GM23338 (cell line): ENCODE measurements at regions not wholly inside any gene's neighbourhood (a gene's known extent, or its start where the extent isn't known, plus 50 kb on each side); places are given as distances from the start of the nearest gene placed in this dataset.
A peak's percentile ranks its signal among the peaks of the same experiment; 100 is the strongest.

Experiments used
- ATAC-seq: fragments of 200-7000 bp; cut with Tn5 transposase; 3 replicates; pipeline ENCODE4 v1.9.1; 2020
- DNase-seq: peaks from one replicate; pipeline ENCODE4 v3.0.0-alpha.2; 2015; ENCODE audit warnings: low spot score
- H2AFZ ChIP-seq: fragments of 200-600 bp; sonication (generic); 2 replicates; pipeline ENCODE4 v1.8.0; 2016; ENCODE audit warnings: antibody characterized with exemption, mild to moderate bottlenecking, moderate library complexity
- H3F3A ChIP-seq: fragments of 200-600 bp; sonication (generic); replicated peaks from 2 replicates; pipeline ENCODE4 v1.8.0; 2017; ENCODE audit warnings: antibody characterized with exemption, mixed run types, low read depth
- H3K27ac ChIP-seq: fragments of 200-600 bp; sonication (generic); 2 replicates; pipeline ENCODE4 v1.6.1; 2016; ENCODE audit warnings: low read depth
- H3K27me3 ChIP-seq: fragments of 200-600 bp; sonication (generic); 2 replicates; pipeline ENCODE4 v1.8.0; 2016; ENCODE audit warnings: mild to moderate bottlenecking, mixed run types, moderate library complexity; ENCODE audit not compliant: insufficient read depth
- H3K36me3 ChIP-seq: fragments of 200-600 bp; sonication (generic); 2 replicates; pipeline ENCODE4 v1.8.0; 2016; ENCODE audit warnings: mild to moderate bottlenecking; ENCODE audit not compliant: insufficient read depth
- H3K4me1 ChIP-seq: fragments of 200-600 bp; sonication (generic); 2 replicates; pipeline ENCODE4 v1.8.0; 2016; ENCODE audit warnings: mild to moderate bottlenecking, moderate library complexity; ENCODE audit not compliant: insufficient read depth
- H3K4me2 ChIP-seq: fragments of 200-600 bp; sonication (generic); 2 replicates; pipeline ENCODE4 v1.7.1; 2017; ENCODE audit warnings: mixed run types
- H3K4me3 ChIP-seq: fragments of 200-600 bp; sonication (generic); 2 replicates; pipeline ENCODE4 v1.6.1; 2016; ENCODE audit warnings: mixed run types
- H3K79me2 ChIP-seq: fragments of 200-600 bp; sonication (generic); replicated peaks from 2 replicates; pipeline ENCODE4 v1.8.0; 2017; ENCODE audit warnings: mild to moderate bottlenecking; ENCODE audit not compliant: insufficient read depth
- H3K9me2 ChIP-seq: fragments of 200-600 bp; sonication (generic); 2 replicates; pipeline ENCODE4 v1.8.0; 2017; ENCODE audit not compliant: insufficient read depth
- H4K20me1 ChIP-seq: fragments of 200-600 bp; sonication (generic); replicated peaks from 2 replicates; pipeline ENCODE4 v1.8.0; 2017; ENCODE audit warnings: mild to moderate bottlenecking; ENCODE audit not compliant: insufficient read depth
- H3K27ac Mint-ChIP-seq: 2 replicates; pipeline ENCODE4 v1.8.0; 2020; ENCODE audit warnings: inconsistent platforms, mild to moderate bottlenecking, moderate library complexity, mixed read lengths
- H3K27me3 Mint-ChIP-seq: 3 replicates; pipeline ENCODE4 v1.8.0; 2022; ENCODE audit warnings: low read depth, mild to moderate bottlenecking, moderate library complexity, mixed read lengths, inconsistent platforms; ENCODE audit not compliant: insufficient read depth, poor library complexity
- H3K36me3 Mint-ChIP-seq: 3 replicates; pipeline ENCODE4 v1.8.0; 2021; ENCODE audit warnings: low read depth, mild to moderate bottlenecking, inconsistent platforms, moderate library complexity, mixed read lengths
- H3K4me1 Mint-ChIP-seq: 3 replicates; pipeline ENCODE4 v1.8.0; 2020; ENCODE audit warnings: mild to moderate bottlenecking, inconsistent platforms, mixed read lengths
- H3K4me3 Mint-ChIP-seq: 3 replicates; pipeline ENCODE4 v1.8.0; 2021; ENCODE audit warnings: moderate library complexity, mild to moderate bottlenecking, inconsistent platforms, mixed read lengths
- H3K9me3 Mint-ChIP-seq: 3 replicates; pipeline ENCODE4 v1.8.0; 2020; ENCODE audit warnings: moderate library complexity, mild to moderate bottlenecking, inconsistent platforms, mixed read lengths
- CREB1 ChIP-seq: fragments of 250-450 bp; sonication (Bioruptor Pico); IDR thresholded peaks from 2 replicates; pipeline ENCODE4 v1.5.0; 2020; ENCODE audit warnings: low read depth, mild to moderate bottlenecking, moderate library complexity
- CTCF ChIP-seq, 2 experiments: fragments of 200-600 bp in 1 of 2; sonication (generic) in 1 of 2; conservative IDR thresholded peaks; 2 replicates each; pipeline versions ENCODE4 v1.5.1 to v1.6.1; 2016 to 2017; ENCODE audit warnings: antibody characterized with exemption in 2 of 2, low read depth in 2 of 2, mild to moderate bottlenecking in 2 of 2, moderate library complexity in 1 of 2
- EZH2 ChIP-seq: fragments of 200-600 bp; sonication (generic); IDR thresholded peaks from one replicate; pipeline ENCODE4 v1.8.0; 2017; ENCODE audit warnings: antibody characterized with exemption, mild to moderate bottlenecking, low read depth; ENCODE audit not compliant: unreplicated experiment
- EZH2phosphoT487 ChIP-seq: fragments of 200-600 bp; sonication (generic); IDR thresholded peaks from one replicate; pipeline ENCODE4 v1.8.1; 2018; ENCODE audit warnings: antibody characterized with exemption; ENCODE audit not compliant: unreplicated experiment
- JUNB ChIP-seq: IDR thresholded peaks from one replicate; pipeline ENCODE4 v1.6.1; 2016; ENCODE audit warnings: antibody characterized with exemption; ENCODE audit not compliant: unreplicated experiment
- POLR2AphosphoS5 ChIP-seq: IDR thresholded peaks from 2 replicates; pipeline ENCODE4 v1.6.1; 2016; ENCODE audit warnings: antibody characterized with exemption, low read depth
- REST ChIP-seq: IDR thresholded peaks from one replicate; pipeline ENCODE4 v1.6.1; 2018; ENCODE audit warnings: antibody characterized with exemption; ENCODE audit not compliant: unreplicated experiment
- ZNF114 ChIP-seq: fragments of 250-450 bp; sonication (Bioruptor Pico); IDR thresholded peaks from 2 replicates; pipeline ENCODE4 v1.5.0; 2020; ENCODE audit warnings: mild to moderate bottlenecking, moderate library complexity
- ZNF331 ChIP-seq: fragments of 250-450 bp; sonication (Bioruptor Pico); IDR thresholded peaks from 2 replicates; pipeline ENCODE4 v1.5.0; 2020; ENCODE audit warnings: low read depth, mild to moderate bottlenecking, moderate library complexity
- ZNF462 ChIP-seq: fragments of 250-450 bp; sonication (Bioruptor Pico); IDR thresholded peaks from 2 replicates; pipeline ENCODE4 v1.5.0; 2020; ENCODE audit warnings: mild to moderate bottlenecking, moderate library complexity

- H3K4me1 Mint-ChIP-seq: no peaks in the 10 kb centered on the region
- H3K36me3 ChIP-seq: no peaks in the 10 kb centered on the region
- H3K27ac Mint-ChIP-seq: no peak overlapping the region
- TF ChIP-seq CREB1 (CRISPR knock-in tag) (no peak), EZH2 (no peak), ZNF462 (CRISPR knock-in tag) (no peak), JUNB (no peak), EZH2phosphoT487 (no peak)
- H3K9me3 Mint-ChIP-seq: no peaks in the 10 kb centered on the region
- H3K4me1 ChIP-seq: no peaks in the 10 kb centered on the region
- DNase-seq (peak; percentile 47), ATAC-seq (peak; percentile 79)
- H3K27ac ChIP-seq: no peak overlapping the region
- no peaks in the 10 kb centered on the region for H3K36me3 Mint-ChIP-seq
- H3K4me3 Mint-ChIP-seq: no peak overlapping the region
- H3K4me3 ChIP-seq: no peak overlapping the region
- no peak overlapping the region for H3K4me2 ChIP-seq
- peaks cover 2% of the 10 kb centered on the region for H3K27me3 Mint-ChIP-seq
- H2AFZ ChIP-seq: peak overlapping the region; percentile 21; the same call in 1 of the 2 replicates
- H4K20me1 ChIP-seq: no peaks in the 10 kb centered on the region
- no peaks in the 10 kb centered on the region for H3F3A ChIP-seq
- no peaks in the 10 kb centered on the region for H3K9me2 ChIP-seq
- H3K27me3 ChIP-seq: no peaks in the 10 kb centered on the region
- no peaks in the 10 kb centered on the region for H3K79me2 ChIP-seq
These were observed 111.1 kb downstream of the AIPL1 start for GRCh38 chr17:6323626-6324356.

GRCh38 chr17:6322316-6322715 lies 112.6 kb downstream of the AIPL1 start:
- H4K20me1 ChIP-seq: no peaks in the 10 kb centered on the region
- H3K79me2 ChIP-seq: no peaks in the 10 kb centered on the region
- H3K36me3 Mint-ChIP-seq: no peaks in the 10 kb centered on the region
- no peak for DNase-seq
- ATAC-seq: no peak
- peaks cover 2% of the 10 kb centered on the region for H3K27me3 Mint-ChIP-seq
- no peaks in the 10 kb centered on the region for H3F3A ChIP-seq
- no peaks in the 10 kb centered on the region for H3K36me3 ChIP-seq
- no peak overlapping the region for H3K4me3 Mint-ChIP-seq
- H3K9me3 Mint-ChIP-seq: no peaks in the 10 kb centered on the region
- H3K27me3 ChIP-seq: no peaks in the 10 kb centered on the region
- no peak overlapping the region for H3K4me2 ChIP-seq
- H3K4me1 Mint-ChIP-seq: no peaks in the 10 kb centered on the region
- H3K4me3 ChIP-seq: no peak overlapping the region
- 0 out of 2 replicates have a peak, but pooled peaks cover 2% of the 10 kb centered on the region for H3K9me2 ChIP-seq
- H2AFZ ChIP-seq: no peak overlapping the region
- no peaks in the 10 kb centered on the region for H3K4me1 ChIP-seq
- no peak overlapping the region for H3K27ac ChIP-seq
- no peak overlapping the region for H3K27ac Mint-ChIP-seq
- no peak for TF ChIP-seq ZNF331 (CRISPR knock-in tag)
- no peak for TF ChIP-seq CREB1 (CRISPR knock-in tag)
- no peak for TF ChIP-seq REST
- no peak for TF ChIP-seq POLR2AphosphoS5
- TF ChIP-seq CTCF (conservative IDR thresholded peaks at IDR 0.05; ENCODE audit: low read depth in 2 of 2): no peak
- no peak for TF ChIP-seq ZNF114
